Osteoblast (primary cell): ENCODE measurements at regions not wholly inside any gene's neighbourhood (a gene's known extent, or its start where the extent isn't known, plus 50 kb on each side); places are given as distances from the start of the nearest gene placed in this dataset.

Experiments used
- DNase-seq: peaks from one replicate; pipeline ENCODE4 v3.0.0; 2011; ENCODE audit warnings: low spot score, mixed read lengths; ENCODE audit not compliant: insufficient read length; ENCODE audit errors: missing footprints
- H2AFZ ChIP-seq: 2 replicates; pipeline ENCODE4 v1.6.0; 2011; ENCODE audit warnings: mild to moderate bottlenecking, low read length
- H3K27ac ChIP-seq: 2 replicates; pipeline ENCODE4 v1.5.1; 2011; ENCODE audit warnings: mild to moderate bottlenecking, low read depth, low read length, moderate library complexity
- H3K27me3 ChIP-seq: 2 replicates; pipeline ENCODE4 v1.6.0; 2012; ENCODE audit warnings: mild to moderate bottlenecking, control low read depth, inconsistent platforms, low read length, moderate library complexity; ENCODE audit not compliant: insufficient read depth
- H3K36me3 ChIP-seq: 2 replicates; pipeline ENCODE4 v1.5.1; 2011; ENCODE audit warnings: mild to moderate bottlenecking, low read length, control low read depth, moderate library complexity; ENCODE audit not compliant: insufficient read depth
- H3K4me1 ChIP-seq: 2 replicates; pipeline ENCODE4 v1.5.1; 2011; ENCODE audit warnings: mild to moderate bottlenecking, low read length, control low read depth, moderate library complexity; ENCODE audit not compliant: insufficient read depth
- H3K4me2 ChIP-seq: 2 replicates; pipeline ENCODE4 v1.6.0; 2011; ENCODE audit warnings: mild to moderate bottlenecking, low read length; ENCODE audit not compliant: insufficient read depth
- H3K4me3 ChIP-seq: fragments of 200-600 bp; sonication (generic); 3 replicates; pipeline ENCODE4 v1.5.1; 2012; ENCODE audit warnings: mild to moderate bottlenecking, low read length, inconsistent platforms; ENCODE audit not compliant: insufficient read depth
- H3K79me2 ChIP-seq: 2 replicates; pipeline ENCODE4 v1.6.0; 2012; ENCODE audit warnings: mild to moderate bottlenecking, low read length, control low read depth, inconsistent platforms; ENCODE audit not compliant: insufficient read depth
- H3K9me3 ChIP-seq: 2 replicates; pipeline ENCODE4 v1.5.1; 2011; ENCODE audit warnings: low read depth, low read length, control low read depth
- H4K20me1 ChIP-seq: 2 replicates; pipeline ENCODE4 v1.6.0; 2012; ENCODE audit warnings: mild to moderate bottlenecking, low read length, control low read depth; ENCODE audit not compliant: insufficient read depth
- CTCF ChIP-seq: IDR thresholded peaks from 2 replicates; pipeline ENCODE4 v1.5.1; 2011; ENCODE audit warnings: mild to moderate bottlenecking, low read depth, low read length, moderate library complexity; ENCODE audit errors: extremely low read depth

GRCh38 chr5:54693936-54694657, 176.5 kb downstream of the SNX18 start:
- no peak overlapping the region for H3K27ac ChIP-seq
- no peaks in the 10 kb centered on the region for H3K27me3 ChIP-seq
- H3K79me2 ChIP-seq = no peaks in the 10 kb centered on the region
- H3K36me3 ChIP-seq = no peaks in the 10 kb centered on the region
- H2AFZ ChIP-seq = no peak overlapping the region
- no peak overlapping the region for H3K4me2 ChIP-seq
- H4K20me1 ChIP-seq = no peaks in the 10 kb centered on the region
- no peaks in the 10 kb centered on the region for H3K9me3 ChIP-seq
- peaks cover 19% of the 10 kb centered on the region for H3K4me1 ChIP-seq
- no peak for TF ChIP-seq CTCF
- H3K4me3 ChIP-seq = no peak overlapping the region
- no peak for DNase-seq

- no peak overlapping the region for H3K4me2 ChIP-seq
- no peaks in the 10 kb centered on the region for H3K27me3 ChIP-seq
- H3K79me2 ChIP-seq = no peaks in the 10 kb centered on the region
- no peak for TF ChIP-seq CTCF
- no peak overlapping the region for H3K4me3 ChIP-seq
- no peaks in the 10 kb centered on the region for H4K20me1 ChIP-seq
- peak overlapping the region; percentile 6 for H2AFZ ChIP-seq
- H3K9me3 ChIP-seq = no peaks in the 10 kb centered on the region
- no peak overlapping the region for H3K27ac ChIP-seq
- no peak for DNase-seq
- H3K4me1 ChIP-seq = peaks cover 20% of the 10 kb centered on the region
- no peaks in the 10 kb centered on the region for H3K36me3 ChIP-seq
Measured at GRCh38 chr5:54692631-54693030, 175.1 kb downstream of the SNX18 start.

GRCh38 chr5:54691656-54692055, 174.1 kb downstream of the SNX18 start:
- TF ChIP-seq CTCF = no peak
- no peak for DNase-seq
- Histone ChIP-seq H3K9me3 (no peaks in the 10 kb centered on the region), H2AFZ (no peak overlapping the region), H3K4me1 (peaks cover 20% of the 10 kb centered on the region), H4K20me1 (no peaks in the 10 kb centered on the region), H3K79me2 (no peaks in the 10 kb centered on the region), H3K27me3 (no peaks in the 10 kb centered on the region), H3K4me2 (no peak overlapping the region), H3K36me3 (no peaks in the 10 kb centered on the region), H3K4me3 (no peak overlapping the region), H3K27ac (no peak overlapping the region)

GRCh38 chr5:54689411-54690251, 172.1 kb downstream of the SNX18 start:
- Histone ChIP-seq H3K4me3 (no peak overlapping the region), H3K36me3 (no peaks in the 10 kb centered on the region), H4K20me1 (no peaks in the 10 kb centered on the region), H2AFZ (no peak overlapping the region), H3K4me1 (peaks cover 20% of the 10 kb centered on the region), H3K4me2 (no peak overlapping the region), H3K9me3 (no peaks in the 10 kb centered on the region), H3K27ac (peak overlapping the region; percentile 58), H3K79me2 (no peaks in the 10 kb centered on the region), H3K27me3 (no peaks in the 10 kb centered on the region)
- TF ChIP-seq CTCF = no peak
- DNase-seq = no peak
